Spleen (tissue), 11 donors: ENCODE measurements at regions not wholly inside any gene's neighbourhood (a gene's known extent, or its start where the extent isn't known, plus 50 kb on each side); places are given as distances from the start of the nearest gene placed in this dataset.

Experiments used
- DNase-seq: peaks from one replicate; pipeline ENCODE4 v3.0.0-alpha.2; 2020
- H3K27ac ChIP-seq, 8 donors: fragments of 200-600 bp; sonication (generic) in 7 of 8; 1 replicate in 4 of 8; 2 replicates in 4 of 8; pipeline versions ENCODE4 v1.5.0 to v1.8.0; 2016 to 2021; ENCODE audit warnings: inconsistent platforms in 4 of 8, mild to moderate bottlenecking in 4 of 8, moderate library complexity in 1 of 8
- H3K27me3 ChIP-seq, 7 donors: fragments of 200-600 bp; sonication (generic) in 6 of 7; replicated peaks in 1 of 7; 1 replicate in 4 of 7; 2 replicates in 3 of 7; pipeline versions ENCODE4 v1.5.0 to v1.8.0; 2016 to 2021; ENCODE audit warnings: inconsistent platforms in 3 of 7, mild to moderate bottlenecking in 1 of 7
- H3K36me3 ChIP-seq, 6 donors: fragments of 200-600 bp; sonication (generic) in 5 of 6; 1 replicate in 4 of 6; 2 replicates in 2 of 6; pipeline versions ENCODE4 v1.5.0 to v1.8.0; 2016 to 2021; ENCODE audit warnings: inconsistent platforms in 2 of 6
- H3K4me1 ChIP-seq, 6 donors: fragments of 200-600 bp; sonication (generic) in 5 of 6; 1 replicate in 3 of 6; 2 replicates in 3 of 6; pipeline versions ENCODE4 v1.5.0 to v1.8.0; 2016 to 2021; ENCODE audit warnings: inconsistent platforms in 3 of 6
- H3K4me3 ChIP-seq, 8 donors: fragments of 200-600 bp; sonication (generic) in 7 of 8; 1 replicate in 4 of 8; 2 replicates in 4 of 8; pipeline versions ENCODE4 v1.5.0 to v1.8.0; 2016 to 2021; ENCODE audit warnings: inconsistent platforms in 4 of 8, mild to moderate bottlenecking in 4 of 8, moderate library complexity in 2 of 8
- H3K9me3 ChIP-seq, 8 donors: fragments of 200-600 bp; sonication (generic) in 7 of 8; 1 replicate in 4 of 8; 2 replicates in 4 of 8; pipeline versions ENCODE4 v1.5.0 to v1.8.0; 2016 to 2021; ENCODE audit warnings: inconsistent platforms in 4 of 8
- POLR2A ChIP-seq, 3 donors: fragments of 450-650 bp; IDR thresholded peaks; one replicate each; pipeline ENCODE4 v1.5.1; 2017; ENCODE audit warnings: antibody characterized with exemption in 3 of 3, mild to moderate bottlenecking in 1 of 3
- POLR2AphosphoS5 ChIP-seq, 3 donors: sonication (generic); formaldehyde crosslinking; IDR thresholded peaks; one replicate each; pipeline ENCODE4 v1.5.1; 2017; ENCODE audit warnings: antibody characterized with exemption in 3 of 3
- WGBS, 5 donors: extraction: QIAGEN DNeasy Blood & Tissue Kit in 3 of 5; methylation state at CpG; one replicate each; pipeline versions ENCODE4 v1.1.5 to v1.1.7; 2013 to 2018; 5-methylcytosine and 5-hydroxymethylcytosine counted together
- intact Hi-C: fragments of 100-400 bp; cut with DNase I; formaldehyde crosslinking; loops from one replicate; pipeline ENCODE4 v1.15.0; 2023; ENCODE audit warnings: low total_unique reads
- TF ChIP-seq, protein P1 (sequence below), 11 experiments: fragments of 200-600 bp in 7 of 11; fragments of 450-650 bp in 4 of 11; sonication (generic) in 4 of 11; IDR thresholded peaks in 8 of 11; conservative IDR thresholded peaks in 3 of 11; 1 replicate in 7 of 11; 2 replicates in 4 of 11; pipeline versions ENCODE4 v1.4.0 to v1.8.0; 2016 to 2021; ENCODE audit warnings: antibody characterized with exemption in 11 of 11, inconsistent platforms in 4 of 11, mild to moderate bottlenecking in 1 of 11
- donor health status: healthy with polysubstance abuse.
- donor health status: DM: no; HTN: no; CAD: no; lungs with moderate emphysema.
- donor health status: DM: no; HTN: no; CAD: no.
- donor health status: Bipolar disorder and iron deficiency.
- donor health status: healthy.
- donor health status: DM: no; HTN: no; CAD: no.
- donor health status: DM: yes; HTN: yes; CAD: no.

GRCh38 chr13:72061613-72062012 lies 194.6 kb upstream of the DACH1 start:
- no peak overlapping the region for H3K27ac ChIP-seq
- H3K4me1 ChIP-seq = no peaks in the 10 kb centered on the region
- no peak overlapping the region for H3K4me3 ChIP-seq
- H3K27me3 ChIP-seq = no peaks in the 10 kb centered on the region
- 71 to 93% (median 89%) methylated on average over 2 of the region's 2 CpGs for WGBS, 5 donors
- H3K9me3 ChIP-seq = peaks cover 0 to 60% (median 31%) of the 10 kb centered on the region in 8 donors
- H3K36me3 ChIP-seq = no peaks in the 10 kb centered on the region
- intact Hi-C loops = no loop called here
- no peak for DNase-seq
- TF ChIP-seq, protein P1, sequence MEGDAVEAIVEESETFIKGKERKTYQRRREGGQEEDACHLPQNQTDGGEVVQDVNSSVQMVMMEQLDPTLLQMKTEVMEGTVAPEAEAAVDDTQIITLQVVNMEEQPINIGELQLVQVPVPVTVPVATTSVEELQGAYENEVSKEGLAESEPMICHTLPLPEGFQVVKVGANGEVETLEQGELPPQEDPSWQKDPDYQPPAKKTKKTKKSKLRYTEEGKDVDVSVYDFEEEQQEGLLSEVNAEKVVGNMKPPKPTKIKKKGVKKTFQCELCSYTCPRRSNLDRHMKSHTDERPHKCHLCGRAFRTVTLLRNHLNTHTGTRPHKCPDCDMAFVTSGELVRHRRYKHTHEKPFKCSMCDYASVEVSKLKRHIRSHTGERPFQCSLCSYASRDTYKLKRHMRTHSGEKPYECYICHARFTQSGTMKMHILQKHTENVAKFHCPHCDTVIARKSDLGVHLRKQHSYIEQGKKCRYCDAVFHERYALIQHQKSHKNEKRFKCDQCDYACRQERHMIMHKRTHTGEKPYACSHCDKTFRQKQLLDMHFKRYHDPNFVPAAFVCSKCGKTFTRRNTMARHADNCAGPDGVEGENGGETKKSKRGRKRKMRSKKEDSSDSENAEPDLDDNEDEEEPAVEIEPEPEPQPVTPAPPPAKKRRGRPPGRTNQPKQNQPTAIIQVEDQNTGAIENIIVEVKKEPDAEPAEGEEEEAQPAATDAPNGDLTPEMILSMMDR (IDR thresholded peaks at IDR 0.05 in 8 of 11, conservative IDR thresholded peaks at IDR 0.05 in 3 of 11) = no peak
- TF ChIP-seq POLR2A (IDR thresholded peaks at IDR 0.05) (no peak), POLR2AphosphoS5 (IDR thresholded peaks at IDR 0.05) (no peak)

- 43 to 53% (median 50%) methylated on average over 3 of the region's 3 CpGs for WGBS, 5 donors
- no peak for DNase-seq
- intact Hi-C loops = no loop called here
- TF ChIP-seq, protein P1 (IDR thresholded peaks at IDR 0.05 in 8 of 11, conservative IDR thresholded peaks at IDR 0.05 in 3 of 11) = no peak
- TF ChIP-seq POLR2AphosphoS5 (IDR thresholded peaks at IDR 0.05) (no peak), POLR2A (IDR thresholded peaks at IDR 0.05) (no peak)
- no peaks in the 10 kb centered on the region for H3K4me1 ChIP-seq
- H3K4me3 ChIP-seq = no peak overlapping the region
- H3K9me3 ChIP-seq = peaks cover 0 to 26% (median 3%) of the 10 kb centered on the region in 8 donors
- H3K27ac ChIP-seq = no peak overlapping the region
- no peaks in the 10 kb centered on the region for H3K27me3 ChIP-seq
- H3K36me3 ChIP-seq = no peaks in the 10 kb centered on the region
Observed at GRCh38 chr13:72050251-72050650, 183.2 kb upstream of the DACH1 start.

DNA sequence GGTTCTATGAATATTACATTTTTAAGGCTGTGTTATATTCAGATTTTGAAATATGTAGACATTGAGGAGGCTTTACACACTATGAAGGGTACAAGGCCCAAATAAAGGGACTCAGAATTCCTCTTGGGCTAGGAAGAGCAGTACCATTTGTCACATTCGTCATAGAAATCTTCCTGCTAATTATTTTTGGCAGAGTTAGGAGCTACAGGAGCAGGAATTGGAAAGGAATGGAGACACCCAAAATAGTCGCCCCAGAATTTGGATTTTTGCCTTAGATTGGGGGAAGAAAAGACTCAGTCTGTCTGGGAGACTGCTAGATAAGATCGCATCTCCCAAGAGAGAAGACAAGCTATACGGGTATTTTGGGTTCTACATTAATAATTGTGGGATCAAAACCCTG lies 176.4 kb upstream of the DACH1 start:
- no peak for DNase-seq
- intact Hi-C loops = no loop called here

DNA sequence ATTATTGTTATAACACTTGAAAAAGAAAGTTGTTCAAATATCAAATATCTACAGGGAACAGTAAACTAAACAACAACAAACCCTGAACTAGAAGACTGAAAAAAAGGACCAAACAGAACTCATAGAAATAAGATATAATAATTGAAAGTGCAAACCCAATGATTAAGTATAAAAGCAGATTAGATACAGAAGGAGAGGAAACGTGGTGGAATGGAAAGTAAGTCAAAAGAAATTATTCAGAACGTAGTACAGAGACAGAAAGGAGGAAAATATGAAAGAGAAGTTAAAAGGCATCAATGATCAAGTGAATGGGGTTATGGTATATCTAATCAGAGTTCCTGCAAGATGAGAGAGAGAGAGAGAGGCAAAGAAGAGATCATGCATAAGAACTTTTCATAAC lies 174.2 kb upstream of the DACH1 start:
- H3K4me1 ChIP-seq = no peaks in the 10 kb centered on the region
- peaks cover 0 to 24% (median 0%) of the 10 kb centered on the region in 8 donors for H3K9me3 ChIP-seq
- H3K27ac ChIP-seq = no peak overlapping the region
- H3K27me3 ChIP-seq = no peaks in the 10 kb centered on the region
- no peak overlapping the region for H3K4me3 ChIP-seq
- no peak for DNase-seq
- H3K36me3 ChIP-seq = no peaks in the 10 kb centered on the region
- 53 to 79% (median 66%) methylated on average over 2 of the region's 2 CpGs for WGBS, 5 donors
- intact Hi-C loops = no loop called here
- TF ChIP-seq POLR2AphosphoS5 (IDR thresholded peaks at IDR 0.05) (no peak), POLR2A (IDR thresholded peaks at IDR 0.05) (no peak)
- TF ChIP-seq, protein P1 (IDR thresholded peaks at IDR 0.05 in 8 of 11, conservative IDR thresholded peaks at IDR 0.05 in 3 of 11) = no peak

More for the DNA sequence above, 176.4 kb upstream of the DACH1 start:
- H3K27me3 ChIP-seq = no peaks in the 10 kb centered on the region
- 79 to 87% (median 83%) methylated on average over 4 of the region's 4 CpGs for WGBS, 5 donors
- no peaks in the 10 kb centered on the region for H3K36me3 ChIP-seq
- peaks cover 0 to 22% (median 0%) of the 10 kb centered on the region in 8 donors for H3K9me3 ChIP-seq
- TF ChIP-seq POLR2AphosphoS5 (IDR thresholded peaks at IDR 0.05) (no peak), POLR2A (IDR thresholded peaks at IDR 0.05) (no peak)
- TF ChIP-seq, protein P1 (IDR thresholded peaks at IDR 0.05 in 8 of 11, conservative IDR thresholded peaks at IDR 0.05 in 3 of 11) = no peak
- H3K4me3 ChIP-seq = no peak overlapping the region
- no peaks in the 10 kb centered on the region for H3K4me1 ChIP-seq
- no peak overlapping the region for H3K27ac ChIP-seq
